CD4-positive, alpha-beta memory T cell (primary cell): ENCODE measurements at regions not wholly inside any gene's neighbourhood (a gene's known extent, or its start where the extent isn't known, plus 50 kb on each side); places are given as distances from the start of the nearest gene placed in this dataset.

ENCODE experiments used
- CTCF ChIA-PET: fragments of 350-600 bp; sonication (Branson Sonifier 250); formaldehyde crosslinking; loops from one replicate; lab custom pipeline; 2021; ENCODE audit warnings: inconsistent platforms; ENCODE audit not compliant: partially characterized antibody; lab: Charles Lee
- POLR2A ChIA-PET: fragments of 350-600 bp; sonication (Branson Sonifier 250); formaldehyde crosslinking; loops from one replicate; lab custom pipeline; 2021; ENCODE audit not compliant: partially characterized antibody; lab: Charles Lee
- DNase-seq, 5 donors: peaks; one replicate each; pipeline versions ENCODE4 v3.0.0 to v3.0.0-alpha.2; 2020 to 2022; ENCODE audit warnings: mixed read lengths in 1 of 5
- H3K27ac ChIP-seq: one replicate; pipeline ENCODE4 v1.7.0; 2013; ENCODE audit warnings: low read depth, low read length
- H3K27me3 ChIP-seq: 2 replicates; pipeline ENCODE4 v1.7.0; 2013; ENCODE audit warnings: mild to moderate bottlenecking, low read length, moderate library complexity; ENCODE audit not compliant: insufficient read depth
- H3K36me3 ChIP-seq: 2 replicates; pipeline ENCODE4 v1.7.0; 2013; ENCODE audit warnings: mild to moderate bottlenecking, low read length, moderate library complexity; ENCODE audit not compliant: insufficient read depth
- H3K4me1 ChIP-seq: 2 replicates; pipeline ENCODE4 v1.7.0; 2013; ENCODE audit warnings: mild to moderate bottlenecking, low read length, moderate library complexity; ENCODE audit not compliant: insufficient read depth
- H3K4me3 ChIP-seq, 2 donors: one replicate each; pipeline ENCODE4 v1.7.0; 2013; ENCODE audit warnings: low read length in 2 of 2, mild to moderate bottlenecking in 1 of 2
- H3K9me3 ChIP-seq, 2 donors: one replicate each; pipeline ENCODE4 v1.7.0; 2013; ENCODE audit warnings: low read length in 2 of 2, control low read depth in 1 of 2; ENCODE audit not compliant: control insufficient read depth in 1 of 2
- H3K27ac Mint-ChIP-seq, 7 donors: one replicate each; pipeline ENCODE4 v1.8.0; 2020 to 2021; ENCODE audit warnings: mixed read lengths in 7 of 7, mild to moderate bottlenecking in 6 of 7, inconsistent platforms in 3 of 7, moderate library complexity in 3 of 7
- H3K27me3 Mint-ChIP-seq, 2 donors: one replicate each; pipeline ENCODE4 v1.8.0; 2020 to 2021; ENCODE audit warnings: mixed read lengths in 2 of 2
- H3K36me3 Mint-ChIP-seq, 2 donors: one replicate each; pipeline ENCODE4 v1.8.0; 2020 to 2021; ENCODE audit warnings: mixed read lengths in 2 of 2, inconsistent platforms in 1 of 2, mild to moderate bottlenecking in 1 of 2
- H3K4me1 Mint-ChIP-seq, 4 donors: one replicate each; pipeline ENCODE4 v1.8.0; 2020 to 2021; ENCODE audit warnings: mixed read lengths in 4 of 4, mild to moderate bottlenecking in 1 of 4
- H3K4me3 Mint-ChIP-seq, 8 donors: one replicate each; pipeline ENCODE4 v1.8.0; 2020 to 2021; ENCODE audit warnings: mixed read lengths in 8 of 8, mild to moderate bottlenecking in 7 of 8, moderate library complexity in 6 of 8, inconsistent platforms in 3 of 8
- H3K9me3 Mint-ChIP-seq, 8 donors: one replicate each; pipeline ENCODE4 v1.8.0; 2020 to 2021; ENCODE audit warnings: mixed read lengths in 8 of 8, mild to moderate bottlenecking in 5 of 8, inconsistent platforms in 3 of 8, moderate library complexity in 1 of 8
- intact Hi-C: fragments of 100-400 bp; cut with micrococcal nuclease; formaldehyde crosslinking; loops from one replicate; pipeline ENCODE4 v1.15.1; 2023

DNA sequence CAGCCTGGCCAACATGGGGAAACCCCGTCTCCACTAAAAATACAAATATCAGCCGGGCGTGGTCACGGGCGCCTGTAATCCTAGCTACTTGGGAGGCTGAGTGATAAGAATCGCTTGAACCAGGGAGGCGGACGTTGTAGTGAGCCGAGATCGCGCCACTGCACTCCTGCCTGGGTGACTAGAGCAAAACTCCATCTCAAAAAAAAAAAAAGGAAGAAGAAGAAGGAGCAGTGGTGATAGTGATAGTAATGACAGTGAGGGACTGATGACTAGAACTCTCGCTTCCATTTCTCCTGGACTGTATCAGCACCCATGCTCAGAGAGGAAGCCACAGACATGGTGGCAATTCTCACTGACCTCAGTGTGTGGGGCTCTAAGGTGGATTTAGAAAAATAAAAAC is 52.6 kb upstream of the CLINT1 start:
- no peaks in the 10 kb centered on the region for H3K27me3 ChIP-seq
- no peak overlapping the region for H3K4me3 ChIP-seq
- H3K4me1 ChIP-seq = no peaks in the 10 kb centered on the region
- H3K4me3 Mint-ChIP-seq = no peak overlapping the region
- no peaks in the 10 kb centered on the region for H3K27me3 Mint-ChIP-seq
- peaks cover 0 to 2% (median 0%) of the 10 kb centered on the region in 8 donors for H3K9me3 Mint-ChIP-seq
- H3K9me3 ChIP-seq = no peaks in the 10 kb centered on the region
- ChIA-PET POLR2A (no interaction called here), CTCF (no interaction called here)
- H3K27ac Mint-ChIP-seq = no peak overlapping the region
- H3K4me1 Mint-ChIP-seq = no peaks in the 10 kb centered on the region
- H3K36me3 Mint-ChIP-seq = no peaks in the 10 kb centered on the region
- H3K27ac ChIP-seq = no peak overlapping the region
- intact Hi-C loops = no loop called here
- no peak for DNase-seq
- H3K36me3 ChIP-seq = no peaks in the 10 kb centered on the region
